AG10803 (cell line): ENCODE measurements at regions not wholly inside any gene's neighbourhood (a gene's known extent, or its start where the extent isn't known, plus 50 kb on each side); places are given as distances from the start of the nearest gene placed in this dataset.

Experiments used
- DNase-seq: peaks from one replicate; pipeline ENCODE4 v3.0.0; 2010; ENCODE audit warnings: low read depth
- H3K4me3 ChIP-seq: 2 replicates; pipeline ENCODE4 v1.5.1; 2011; ENCODE audit warnings: mild to moderate bottlenecking, low read length, control low read depth
- CTCF ChIP-seq: conservative IDR thresholded peaks from 2 replicates; pipeline ENCODE4 v1.5.1; 2011; ENCODE audit warnings: mild to moderate bottlenecking, low read length, control low read depth, inconsistent platforms

DNA sequence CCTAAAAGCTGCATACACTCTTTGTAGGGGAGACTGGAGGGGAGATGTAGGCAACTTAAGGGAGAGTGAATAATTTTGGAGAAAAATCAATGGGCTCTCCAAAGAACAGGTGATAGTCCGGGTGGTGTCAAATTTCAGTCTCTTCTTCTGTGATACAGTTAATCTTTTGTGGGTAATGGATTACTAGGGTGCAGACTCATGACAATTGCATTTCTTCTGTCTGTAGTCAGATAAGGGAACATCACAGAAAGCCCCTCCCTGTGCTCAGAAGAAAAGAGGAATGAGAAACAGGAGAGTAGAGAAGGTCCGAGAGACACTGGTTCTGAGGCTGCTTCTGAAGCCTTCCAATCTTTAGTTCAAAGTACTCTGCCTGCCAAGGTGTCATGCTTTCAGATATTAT lies 1140.7 kb upstream of the LRRN3 start:
- H3K4me3 ChIP-seq: no peak overlapping the region
- TF ChIP-seq CTCF: no peak
- no peak for DNase-seq

- DNase-seq: no peak
- no peak overlapping the region for H3K4me3 ChIP-seq
- no peak for TF ChIP-seq CTCF
These were observed 1139.9 kb upstream of the LRRN3 start for GRCh38 chr7:109950821-109951564.

DNA sequence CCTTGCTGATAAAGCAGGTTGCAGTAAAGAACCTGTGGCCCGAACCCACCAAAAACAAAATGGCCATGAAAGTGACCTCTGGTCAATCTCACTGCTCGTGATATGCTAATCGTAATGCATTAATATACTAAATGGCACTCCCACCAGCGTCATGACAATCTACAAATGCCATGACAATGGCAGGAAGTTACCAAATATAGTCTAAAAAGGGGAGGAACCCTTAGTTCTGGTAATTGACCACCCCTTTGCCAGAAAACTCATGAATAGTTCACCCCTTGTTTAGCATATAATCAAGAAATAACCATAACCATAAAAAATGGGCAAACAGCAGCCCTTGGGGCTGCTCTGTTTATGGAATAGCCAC lies 1139.4 kb upstream of the LRRN3 start:
- no peak overlapping the region for H3K4me3 ChIP-seq
- DNase-seq: no peak
- no peak for TF ChIP-seq CTCF

DNA sequence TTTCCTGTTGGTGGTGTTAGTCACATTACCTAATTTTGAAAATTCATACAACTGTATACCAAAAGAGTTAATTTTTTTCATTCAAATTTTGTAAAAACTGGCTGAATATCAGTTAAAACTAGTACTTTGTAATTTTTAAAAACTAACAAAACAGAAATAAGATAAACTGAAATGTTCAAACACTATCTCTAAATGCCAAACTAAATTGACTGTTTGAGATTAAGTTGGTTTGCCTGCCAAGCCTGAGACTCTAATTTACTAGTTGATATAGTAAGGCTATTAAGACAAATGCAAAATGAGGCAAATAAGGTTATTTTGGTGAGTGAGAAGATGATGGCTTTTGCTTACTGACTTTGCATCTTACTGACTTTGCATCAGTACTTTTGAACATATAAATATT lies 1134.9 kb upstream of the LRRN3 start:
- no peak for TF ChIP-seq CTCF

DNA sequence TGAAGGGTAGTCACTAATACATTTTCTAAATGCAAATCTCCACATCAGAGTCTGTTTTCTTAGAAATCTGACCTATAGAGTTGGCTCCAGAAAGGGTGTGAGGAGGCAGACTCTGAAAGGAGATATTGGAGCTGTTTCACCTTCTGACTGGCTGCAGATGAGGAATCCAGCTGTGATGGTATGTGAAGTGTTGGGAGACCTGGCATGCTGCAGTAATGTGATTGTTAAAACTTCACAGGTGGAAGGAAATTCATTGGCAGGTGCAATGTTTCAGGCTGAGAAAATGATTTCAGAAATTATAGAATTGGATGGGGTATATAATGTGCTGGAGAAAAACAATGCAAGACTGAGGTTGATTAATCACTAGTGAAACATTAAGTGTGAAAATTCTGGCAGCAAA lies 1134.0 kb upstream of the LRRN3 start:
- no peak for TF ChIP-seq CTCF
- no peak overlapping the region for H3K4me3 ChIP-seq
- DNase-seq: no peak

More for the DNA sequence above, 1134.9 kb upstream of the LRRN3 start:
- H3K4me3 ChIP-seq: no peak overlapping the region
- no peak for DNase-seq

DNA sequence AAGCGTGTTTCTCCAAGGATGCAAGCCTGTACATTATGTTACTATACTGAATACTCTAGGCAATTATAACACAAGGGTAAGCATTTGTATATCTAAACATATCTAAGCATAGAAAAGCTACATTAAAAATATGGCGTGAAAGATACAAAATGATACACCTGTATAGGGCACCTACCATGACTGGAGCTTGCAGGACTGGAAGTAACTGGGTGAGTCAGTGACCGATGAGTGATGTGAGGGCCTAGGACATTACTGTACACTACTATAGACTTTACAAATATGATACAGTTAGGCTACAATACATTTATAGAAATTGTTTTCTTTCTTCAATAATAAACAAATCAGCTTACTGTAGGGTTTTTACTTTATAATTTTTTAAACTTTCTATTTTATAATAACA lies 1127.2 kb upstream of the LRRN3 start:
- H3K4me3 ChIP-seq: no peak overlapping the region
- DNase-seq: no peak
- no peak for TF ChIP-seq CTCF

- TF ChIP-seq CTCF: no peak
- no peak overlapping the region for H3K4me3 ChIP-seq
- DNase-seq: no peak
These were observed 1126.1 kb upstream of the LRRN3 start for GRCh38 chr7:109964780-109965179.
